ENCODE measurements at regions not wholly inside any gene's neighbourhood (a gene's known extent, or its start where the extent isn't known, plus 50 kb on each side); places are given as distances from the start of the nearest gene placed in this dataset.

DNA sequence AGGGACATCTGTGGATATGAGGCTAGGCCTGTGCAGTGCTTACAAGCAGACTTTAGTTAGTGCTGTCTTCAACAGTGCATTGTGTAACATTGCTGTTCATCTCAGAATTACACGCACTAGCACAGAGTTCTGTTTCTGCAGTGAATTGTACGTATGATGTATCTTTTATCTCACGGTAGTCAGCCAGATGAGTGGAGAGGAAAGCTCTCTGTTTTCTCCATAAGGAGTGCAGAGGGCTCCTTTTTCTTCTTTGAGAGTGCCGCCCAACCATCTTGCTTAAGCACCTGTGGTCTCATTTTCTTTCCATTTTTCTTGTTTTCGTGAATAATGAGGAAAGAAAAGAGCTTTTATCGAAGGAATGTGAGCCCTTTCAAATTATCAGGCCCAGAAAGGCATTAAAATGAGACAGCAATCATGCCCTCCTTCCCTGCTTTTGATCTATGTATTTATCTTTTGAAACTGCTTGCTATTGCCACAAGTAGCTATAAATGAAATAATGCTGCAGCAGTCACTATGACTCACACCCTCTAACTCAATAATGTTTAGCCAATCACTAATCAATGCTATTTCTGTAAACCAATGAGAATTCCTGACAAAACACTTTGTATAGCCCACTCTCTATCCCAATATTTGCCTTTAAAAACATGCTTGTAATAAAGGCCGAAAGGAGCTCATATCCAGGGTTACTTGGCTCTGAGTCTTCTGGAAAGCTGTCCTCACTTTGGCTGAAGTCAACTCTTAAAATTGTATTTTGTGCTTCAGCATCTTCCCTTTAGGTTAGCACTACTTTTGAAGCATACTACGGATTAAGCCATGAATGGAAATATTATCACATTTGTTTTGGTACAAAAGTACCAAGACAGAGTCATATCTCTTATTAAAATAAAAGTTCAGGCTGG, 226.0 kb upstream of the P2RY1 start:
- TF ChIP-seq, protein P1, sequence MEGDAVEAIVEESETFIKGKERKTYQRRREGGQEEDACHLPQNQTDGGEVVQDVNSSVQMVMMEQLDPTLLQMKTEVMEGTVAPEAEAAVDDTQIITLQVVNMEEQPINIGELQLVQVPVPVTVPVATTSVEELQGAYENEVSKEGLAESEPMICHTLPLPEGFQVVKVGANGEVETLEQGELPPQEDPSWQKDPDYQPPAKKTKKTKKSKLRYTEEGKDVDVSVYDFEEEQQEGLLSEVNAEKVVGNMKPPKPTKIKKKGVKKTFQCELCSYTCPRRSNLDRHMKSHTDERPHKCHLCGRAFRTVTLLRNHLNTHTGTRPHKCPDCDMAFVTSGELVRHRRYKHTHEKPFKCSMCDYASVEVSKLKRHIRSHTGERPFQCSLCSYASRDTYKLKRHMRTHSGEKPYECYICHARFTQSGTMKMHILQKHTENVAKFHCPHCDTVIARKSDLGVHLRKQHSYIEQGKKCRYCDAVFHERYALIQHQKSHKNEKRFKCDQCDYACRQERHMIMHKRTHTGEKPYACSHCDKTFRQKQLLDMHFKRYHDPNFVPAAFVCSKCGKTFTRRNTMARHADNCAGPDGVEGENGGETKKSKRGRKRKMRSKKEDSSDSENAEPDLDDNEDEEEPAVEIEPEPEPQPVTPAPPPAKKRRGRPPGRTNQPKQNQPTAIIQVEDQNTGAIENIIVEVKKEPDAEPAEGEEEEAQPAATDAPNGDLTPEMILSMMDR (IDR thresholded peaks at IDR 0.05; ENCODE audit: borderline replicate concordance, extremely low read depth, low read length, poor library complexity, severe bottlenecking) = no peak
- no peak for TF ChIP-seq EZH2 (IDR thresholded peaks at IDR 0.05; ENCODE audit: borderline replicate concordance, low read depth, low read length, severe bottlenecking)

All from DND-41 (cell line).